ENCODE measurements at regions not wholly inside any gene's neighbourhood (a gene's known extent, or its start where the extent isn't known, plus 50 kb on each side); places are given as distances from the start of the nearest gene placed in this dataset.

GRCh38 chr15:62773369-62774165 lies 269.0 kb upstream of the TPM1 start:
- no peak for TF ChIP-seq CTCF (IDR thresholded peaks at IDR 0.05)
- no peak for TF ChIP-seq POLR2A (IDR thresholded peaks at IDR 0.05)
